IPS DF 19.7 (cell line): ENCODE measurements at regions not wholly inside any gene's neighbourhood (a gene's known extent, or its start where the extent isn't known, plus 50 kb on each side); places are given as distances from the start of the nearest gene placed in this dataset.

Experiments used
- DNase-seq: peaks from one replicate; pipeline ENCODE4 v3.0.0-alpha.2; 2013; ENCODE audit warnings: low read depth, low spot score

- DNase-seq, result no peak
These were observed 908.6 kb upstream of the MDGA2 start for GRCh38 chr14:48584031-48584430.

- DNase-seq, result no peak
These were observed 907.5 kb upstream of the MDGA2 start for GRCh38 chr14:48582938-48583337.

GRCh38 chr14:48580692-48581091 is 905.3 kb upstream of the MDGA2 start:
- no peak for DNase-seq

GRCh38 chr14:48575772-48576171 is 900.4 kb upstream of the MDGA2 start:
- DNase-seq, result no peak

- no peak for DNase-seq
These were observed 893.3 kb upstream of the MDGA2 start for GRCh38 chr14:48568688-48569087.

GRCh38 chr14:48568252-48568651 is 892.8 kb upstream of the MDGA2 start:
- DNase-seq, result no peak

- no peak for DNase-seq
These were observed 888.1 kb upstream of the MDGA2 start for GRCh38 chr14:48563489-48563888.

- peak; percentile 63 for DNase-seq
These were observed 886.0 kb upstream of the MDGA2 start for GRCh38 chr14:48561438-48561837.

- no peak for DNase-seq
These were observed 885.0 kb upstream of the MDGA2 start for GRCh38 chr14:48560421-48560820.

- DNase-seq, result no peak
These were observed 878.0 kb upstream of the MDGA2 start for GRCh38 chr14:48553443-48553842.

GRCh38 chr14:48546996-48547395 is 871.6 kb upstream of the MDGA2 start:
- DNase-seq, result no peak

- DNase-seq, result no peak
These were observed 862.2 kb upstream of the MDGA2 start for GRCh38 chr14:48537600-48537999.

- DNase-seq, result peak; percentile 60
These were observed 860.9 kb upstream of the MDGA2 start for GRCh38 chr14:48536318-48536717.

GRCh38 chr14:48527832-48528231 is 852.4 kb upstream of the MDGA2 start:
- no peak for DNase-seq

GRCh38 chr14:48526307-48526706 is 850.9 kb upstream of the MDGA2 start:
- no peak for DNase-seq

- DNase-seq, result no peak
These were observed 829.5 kb upstream of the MDGA2 start for GRCh38 chr14:48504921-48505320.

GRCh38 chr14:48490756-48491155 is 815.4 kb upstream of the MDGA2 start:
- no peak for DNase-seq

- DNase-seq, result no peak
These were observed 798.5 kb upstream of the MDGA2 start for GRCh38 chr14:48473944-48474343.

- DNase-seq, result no peak
These were observed 780.6 kb upstream of the MDGA2 start for GRCh38 chr14:48456051-48456450.

GRCh38 chr14:48454887-48455286 is 779.5 kb upstream of the MDGA2 start:
- DNase-seq, result no peak

GRCh38 chr14:48452437-48452995 is 777.1 kb upstream of the MDGA2 start:
- no peak for DNase-seq

- DNase-seq, result no peak
These were observed 759.8 kb upstream of the MDGA2 start for GRCh38 chr14:48435221-48435620.

- no peak for DNase-seq
These were observed 755.4 kb upstream of the MDGA2 start for GRCh38 chr14:48430805-48431204.

GRCh38 chr14:48429512-48429911 is 754.1 kb upstream of the MDGA2 start:
- DNase-seq, result no peak
